ENCODE measurements at regions not wholly inside any gene's neighbourhood (a gene's known extent, or its start where the extent isn't known, plus 50 kb on each side); places are given as distances from the start of the nearest gene placed in this dataset.
A peak's percentile ranks its signal among the peaks of the same experiment; 100 is the strongest.

DNA sequence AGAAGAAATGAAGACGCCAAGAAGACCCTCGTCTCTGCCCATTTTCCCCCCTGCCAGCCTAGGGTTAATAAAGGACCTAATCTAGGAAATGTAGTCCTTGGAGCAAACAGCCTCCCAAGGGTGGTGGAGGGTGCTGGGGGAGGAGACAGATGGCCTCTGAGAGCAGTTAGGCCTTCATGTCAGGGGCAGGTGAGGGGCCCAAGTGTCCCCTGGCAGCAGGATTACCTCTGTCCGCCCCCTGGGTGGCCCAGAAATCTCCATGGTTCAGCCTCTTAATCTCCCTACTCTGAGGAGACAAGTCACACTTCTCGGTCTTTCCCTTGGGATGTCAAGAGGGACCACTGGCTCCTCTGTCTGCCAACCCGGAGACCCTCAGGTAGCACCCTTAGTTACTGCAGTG, 365.4 kb upstream of the TNRC6C start:
- no peak for DNase-seq

DNA sequence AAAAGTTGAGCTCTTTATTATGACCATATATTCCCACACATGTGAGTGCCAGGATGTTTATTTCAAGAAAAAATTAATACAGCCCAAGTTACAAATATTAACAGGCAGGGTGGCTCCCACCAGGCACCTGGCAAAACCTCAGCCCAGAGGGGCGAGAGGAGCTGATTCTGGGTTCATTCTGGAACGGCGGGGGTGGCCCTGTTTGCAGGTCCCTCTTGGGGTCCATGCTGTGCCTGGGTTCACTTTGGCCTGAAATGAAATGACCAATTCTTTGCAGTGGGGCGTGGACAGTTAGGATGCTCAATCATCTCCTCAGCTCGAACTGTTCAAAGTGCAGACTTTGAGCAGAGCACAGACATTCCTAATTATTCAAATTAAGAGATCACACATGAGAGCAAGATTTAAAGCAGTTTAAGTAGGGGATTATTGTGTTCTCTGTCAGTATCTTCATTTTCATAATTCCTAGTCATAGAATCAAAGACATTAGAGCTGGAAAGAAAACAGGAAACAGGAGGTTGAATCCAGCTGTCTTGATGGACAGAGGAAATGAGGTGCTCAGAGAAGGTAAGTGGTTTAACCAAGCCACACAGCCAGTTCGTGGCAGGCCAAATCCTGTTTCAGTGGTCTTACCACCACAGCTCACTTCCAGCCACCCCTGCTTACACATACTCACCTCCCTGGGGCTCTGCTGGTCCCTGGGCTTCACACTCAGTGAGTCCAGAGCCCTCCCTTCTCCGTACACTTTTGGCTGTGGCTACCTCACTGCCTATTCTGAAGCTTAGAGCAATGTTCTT, 363.9 kb upstream of the TNRC6C start:
- DNase-seq, result no peak

DNA sequence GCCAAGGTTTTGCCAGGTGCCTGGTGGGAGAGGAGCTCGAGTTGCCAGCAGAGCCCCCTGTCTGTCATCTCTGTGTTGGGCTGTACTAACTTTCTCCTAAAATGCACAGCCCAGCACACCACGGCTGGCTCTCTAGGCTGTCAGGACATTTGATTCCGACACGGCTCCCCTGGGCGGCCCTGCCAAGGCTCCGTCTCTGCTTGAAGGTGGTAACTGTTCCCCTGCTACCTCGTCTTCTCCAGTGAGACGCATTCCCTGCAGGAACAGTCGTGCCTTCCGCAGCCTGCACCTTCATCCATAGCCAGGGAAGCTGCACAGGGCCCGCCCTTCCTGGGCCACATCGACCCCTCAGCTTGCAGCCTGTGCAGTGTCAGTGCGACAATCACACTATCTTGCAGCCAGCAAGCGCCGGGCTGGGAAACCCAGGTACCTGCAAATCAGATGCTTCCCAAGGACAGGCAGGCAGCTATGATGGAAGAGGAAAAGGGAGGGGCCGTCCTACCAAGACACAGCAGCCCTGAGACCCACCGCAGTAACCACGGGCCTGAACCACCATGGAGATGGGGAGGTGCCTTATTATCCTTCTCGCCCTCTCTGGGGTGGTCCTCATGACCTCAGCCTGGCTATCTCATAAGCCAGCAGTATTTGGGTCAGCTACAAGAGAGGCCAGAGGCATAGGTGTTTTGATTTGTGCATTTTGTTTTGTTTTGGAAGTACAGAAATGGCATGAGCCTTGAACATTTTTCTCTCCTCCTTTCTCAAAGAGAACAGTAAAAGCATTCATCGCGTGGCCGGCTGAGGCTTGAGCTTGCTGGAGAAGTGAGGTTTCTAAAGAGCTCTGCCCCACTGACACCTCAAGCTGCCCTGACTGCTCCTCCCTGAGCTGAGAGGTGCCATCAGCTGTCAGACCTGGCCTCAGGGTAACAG, 361.7 kb upstream of the TNRC6C start:
- DNase-seq, result no peak

DNA sequence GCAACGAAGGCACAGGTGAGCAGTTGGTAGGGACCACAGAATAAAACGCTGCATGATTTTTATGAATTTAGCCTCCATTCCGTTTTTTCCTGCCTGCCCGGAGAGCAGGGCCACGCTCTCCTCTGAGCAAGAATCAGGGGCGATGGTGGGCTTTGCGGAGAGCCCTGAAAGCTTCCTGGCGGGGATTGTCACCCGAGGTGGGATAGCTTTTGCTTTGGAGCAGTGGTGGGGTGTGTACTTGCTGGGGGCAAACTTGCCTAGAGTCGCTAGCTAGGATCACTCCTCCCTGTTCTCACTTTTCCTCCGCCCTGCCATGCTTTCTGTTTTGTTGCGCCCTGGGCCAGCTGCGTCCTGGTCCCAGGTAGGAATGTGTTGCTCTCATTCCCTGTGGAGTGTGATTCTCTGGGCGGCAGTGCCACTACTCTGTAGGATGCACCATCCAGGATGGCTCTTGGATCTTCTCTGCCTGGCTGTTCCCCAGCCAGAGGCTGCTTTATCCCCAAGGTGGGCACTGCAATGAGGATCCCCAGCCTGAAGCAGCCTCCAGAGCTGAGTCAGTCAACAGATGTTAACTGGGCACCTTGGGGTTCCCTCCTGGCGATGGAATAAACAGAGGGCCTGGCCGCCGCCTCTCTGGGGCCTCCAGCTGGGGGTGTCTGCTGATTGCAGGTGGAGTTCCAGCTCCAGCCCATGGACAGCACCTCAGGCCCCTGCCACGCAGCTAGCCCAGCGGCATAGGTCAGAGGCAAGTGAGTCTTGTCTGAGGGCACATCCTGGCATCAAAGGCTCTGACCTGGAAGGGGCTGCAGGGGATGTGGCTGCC, 360.9 kb upstream of the TNRC6C start:
- no peak for DNase-seq

DNA sequence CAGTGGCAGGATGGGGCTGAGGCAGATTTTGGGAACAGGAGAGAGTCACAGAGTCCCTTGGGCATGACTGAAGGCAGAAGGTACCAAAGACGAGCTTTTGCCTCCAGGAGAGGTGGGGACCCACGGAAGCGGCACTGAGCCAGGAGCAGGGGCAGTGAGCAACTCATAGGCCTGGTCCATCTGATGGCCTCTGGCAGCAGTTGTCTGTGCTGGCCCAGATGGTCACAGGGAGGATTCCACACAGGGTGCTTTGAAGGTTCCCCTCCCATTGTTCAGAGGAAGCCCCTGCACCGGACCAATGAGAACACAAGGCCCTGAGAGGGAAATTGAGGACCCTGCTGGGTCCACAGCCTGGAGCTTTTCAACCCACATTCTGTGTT, 360.3 kb upstream of the TNRC6C start:
- DNase-seq, result no peak

DNA sequence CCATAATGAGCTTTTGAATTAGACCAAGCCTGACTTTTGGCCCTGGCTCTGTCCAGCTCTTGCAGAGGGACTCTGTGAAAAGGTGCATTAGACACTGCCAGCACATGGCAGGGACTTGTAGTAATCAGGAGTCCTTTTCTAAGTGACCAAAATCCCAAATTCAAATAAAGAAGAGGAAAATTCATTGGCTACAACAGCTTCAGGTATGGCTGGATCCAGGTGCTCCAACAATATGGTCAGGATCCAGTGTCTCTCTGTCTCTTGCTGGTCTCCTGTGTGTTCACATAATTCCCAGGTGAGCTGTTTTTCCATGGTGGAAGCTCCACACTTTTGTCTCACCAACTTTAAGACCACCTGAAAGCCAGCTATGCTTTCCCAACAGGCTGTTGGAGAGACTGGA, 358.8 kb upstream of the TNRC6C start:
- DNase-seq, result no peak

DNA sequence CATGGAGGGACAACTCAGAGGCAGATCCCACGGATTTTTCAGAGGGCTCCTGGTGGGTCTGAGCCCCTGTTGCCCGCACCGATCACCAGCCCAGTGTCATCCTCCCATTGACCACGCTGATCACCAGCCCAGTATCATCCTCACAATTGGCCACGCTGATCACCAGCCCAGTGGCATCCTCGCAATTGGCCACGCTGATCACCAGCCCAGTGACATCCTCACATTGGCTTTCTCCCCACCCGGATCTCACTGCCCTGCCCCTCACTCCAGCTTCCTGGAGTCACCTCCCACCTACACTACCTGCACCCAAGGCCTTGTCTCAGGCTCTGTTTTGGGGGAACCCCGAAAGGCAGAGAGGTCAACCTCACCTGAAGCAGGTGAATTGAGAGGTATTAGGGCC, 358.2 kb upstream of the TNRC6C start:
- no peak for DNase-seq

DNA sequence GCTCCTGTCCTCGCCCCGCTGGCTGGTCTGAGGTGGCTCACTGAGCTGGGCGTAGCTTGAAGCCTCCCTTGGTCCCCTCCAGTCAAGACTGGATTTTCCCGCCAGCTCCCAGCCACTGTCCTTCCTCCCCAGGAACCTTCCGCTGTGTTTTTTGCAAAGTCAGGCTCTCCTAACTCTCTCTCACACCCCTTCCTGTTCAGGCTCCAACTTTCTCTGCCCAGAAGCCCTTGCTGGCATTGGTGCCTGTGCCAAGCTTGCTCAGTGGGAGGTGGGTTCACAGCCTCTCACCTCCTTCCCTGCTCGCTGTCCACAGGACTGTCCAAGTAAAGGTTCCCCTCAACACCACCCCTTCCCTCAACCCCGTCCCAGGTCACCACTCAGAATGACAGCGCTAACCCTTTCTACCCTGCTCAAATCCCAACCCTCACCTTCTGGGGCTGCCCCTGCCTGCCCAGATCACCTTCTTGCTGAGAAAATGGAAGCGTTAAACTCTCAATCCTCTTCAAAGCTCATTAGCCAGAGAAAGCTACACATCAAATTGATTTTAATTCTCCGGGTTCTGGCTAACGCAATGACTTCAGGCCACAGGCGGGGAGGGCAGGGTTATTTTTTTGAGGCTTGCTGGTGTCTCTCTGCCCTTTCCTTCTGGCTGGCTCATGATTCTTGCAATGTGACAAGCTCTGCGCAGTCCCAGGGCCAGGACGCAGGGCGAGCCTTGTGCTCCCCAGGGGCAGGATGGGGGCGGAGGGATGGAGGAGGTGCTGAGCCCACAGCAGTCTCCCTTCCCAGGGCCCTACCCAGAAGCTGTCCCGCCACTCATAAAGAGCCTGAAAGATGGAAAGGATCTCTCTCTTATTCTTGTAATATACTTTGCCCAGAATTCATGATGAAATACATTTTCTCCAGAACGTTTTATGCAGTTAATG, 357.2 kb upstream of the TNRC6C start:
- DNase-seq, result no peak

DNA sequence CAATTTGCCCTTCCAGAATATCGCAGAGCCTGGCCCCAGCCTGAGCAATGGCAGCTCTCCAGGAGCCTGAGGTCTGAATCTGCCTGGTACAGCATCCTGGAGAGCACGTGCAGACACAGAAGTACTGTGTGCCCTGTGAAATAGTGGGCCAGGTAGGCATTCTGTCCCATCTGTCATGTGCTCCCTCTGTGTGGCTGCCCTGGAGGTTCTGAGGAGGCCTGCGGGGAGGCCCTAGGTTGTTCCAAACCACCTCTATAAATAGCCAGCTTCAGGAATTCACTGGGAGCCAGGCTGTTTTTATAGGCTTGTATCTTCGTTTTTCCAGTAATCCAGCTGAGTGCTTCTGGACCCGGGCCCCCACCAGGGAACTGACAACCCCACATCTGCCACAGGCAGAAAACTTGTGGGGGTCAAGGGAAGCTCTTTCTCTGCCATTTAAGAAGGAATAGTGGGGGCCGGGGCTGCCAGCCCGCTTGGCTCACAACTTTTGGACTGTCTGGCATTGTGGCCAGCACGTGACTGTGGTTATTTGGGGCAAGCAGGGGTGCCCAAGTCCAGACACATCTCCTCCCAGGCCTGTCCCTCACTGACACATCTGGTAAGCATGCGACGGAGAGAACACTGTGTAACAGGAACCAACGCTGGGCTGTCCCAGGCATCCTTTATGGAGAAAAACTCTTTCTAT, 356.3 kb upstream of the TNRC6C start:
- peak; percentile 78 for DNase-seq

DNA sequence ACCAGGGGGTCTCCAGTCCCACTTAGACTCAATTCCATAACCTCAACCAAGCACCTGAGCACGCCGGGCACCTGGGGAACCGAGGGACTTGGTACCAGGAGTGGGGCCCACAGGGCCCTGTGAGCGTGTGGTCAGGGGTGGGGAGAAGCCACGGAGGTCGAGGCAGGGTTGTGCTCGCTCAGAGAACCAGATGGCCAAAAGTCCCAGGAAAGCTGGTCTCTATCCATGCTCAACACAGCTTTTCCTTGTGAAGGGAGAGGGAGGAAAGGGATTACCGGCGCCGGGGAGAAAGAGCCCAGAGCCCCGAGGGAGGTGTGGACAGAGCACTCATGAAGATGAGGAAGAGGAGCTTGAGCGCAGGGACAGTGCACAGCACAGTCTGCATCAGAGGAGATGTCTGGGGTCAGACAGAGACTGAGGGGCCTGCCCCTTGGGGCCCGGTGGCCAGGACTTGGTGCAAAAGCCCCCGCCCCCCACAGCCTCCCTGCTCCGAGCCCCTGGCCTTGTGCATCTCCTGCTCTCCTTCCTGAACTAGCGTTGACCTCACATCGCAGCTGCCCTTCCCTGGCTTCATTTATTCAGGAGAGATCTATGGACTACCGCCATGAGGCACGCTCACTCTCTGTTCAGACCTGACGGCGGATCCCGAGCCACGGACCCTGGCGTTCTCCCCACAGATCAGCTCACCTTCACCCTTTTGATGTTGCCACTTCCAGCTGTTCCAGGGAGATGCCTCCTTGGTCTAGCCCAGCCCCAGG, 355.4 kb upstream of the TNRC6C start:
- no peak for DNase-seq

DNA sequence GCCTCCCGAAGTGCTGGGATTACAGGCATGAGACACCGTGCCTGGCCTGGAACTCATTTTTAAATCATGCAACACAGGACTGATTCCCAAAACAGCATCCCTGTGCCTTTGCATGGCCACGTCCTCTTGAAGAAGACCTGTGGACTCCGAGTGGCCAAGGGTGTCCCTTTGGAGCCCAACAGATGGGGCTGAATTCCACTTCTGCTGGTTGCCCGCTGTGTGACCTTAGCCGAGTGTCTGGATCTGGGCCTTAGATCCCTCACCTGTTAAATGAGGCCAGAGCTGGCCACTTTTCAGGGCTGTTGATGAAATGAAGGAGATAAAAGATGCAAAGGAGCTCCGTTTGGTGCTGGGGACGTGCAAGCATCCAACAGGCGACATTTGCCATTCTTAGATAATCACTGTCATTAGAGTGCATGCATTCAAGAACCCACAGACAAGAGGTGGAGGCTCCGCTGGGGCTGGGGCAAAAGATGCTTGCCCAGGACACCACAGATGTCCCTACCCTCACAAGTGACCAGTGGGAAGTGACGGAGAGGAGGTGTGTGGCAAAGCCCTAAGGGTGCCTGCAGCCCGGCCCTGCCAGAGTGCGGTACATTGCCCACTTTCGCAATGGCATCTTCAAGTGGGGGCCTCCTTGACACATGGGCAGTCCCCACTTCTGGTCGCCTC, 354.1 kb upstream of the TNRC6C start:
- no peak for DNase-seq

DNA sequence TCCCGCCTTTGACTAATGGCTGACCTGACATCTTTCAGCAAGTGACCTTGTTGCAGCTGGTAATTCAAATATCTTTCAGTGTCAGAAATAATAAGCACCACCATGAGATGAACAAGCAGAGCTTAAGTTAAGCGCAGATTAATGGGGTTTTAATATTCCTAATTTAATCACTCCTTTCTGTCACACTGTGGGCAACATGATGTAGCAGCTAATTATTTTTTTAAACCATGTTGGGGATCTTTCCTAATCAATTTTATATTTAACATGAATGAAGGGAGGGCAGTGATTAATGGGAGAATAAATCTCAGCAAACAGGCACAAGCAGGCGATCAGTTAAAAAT, 353.6 kb upstream of the TNRC6C start:
- no peak for DNase-seq

DNA sequence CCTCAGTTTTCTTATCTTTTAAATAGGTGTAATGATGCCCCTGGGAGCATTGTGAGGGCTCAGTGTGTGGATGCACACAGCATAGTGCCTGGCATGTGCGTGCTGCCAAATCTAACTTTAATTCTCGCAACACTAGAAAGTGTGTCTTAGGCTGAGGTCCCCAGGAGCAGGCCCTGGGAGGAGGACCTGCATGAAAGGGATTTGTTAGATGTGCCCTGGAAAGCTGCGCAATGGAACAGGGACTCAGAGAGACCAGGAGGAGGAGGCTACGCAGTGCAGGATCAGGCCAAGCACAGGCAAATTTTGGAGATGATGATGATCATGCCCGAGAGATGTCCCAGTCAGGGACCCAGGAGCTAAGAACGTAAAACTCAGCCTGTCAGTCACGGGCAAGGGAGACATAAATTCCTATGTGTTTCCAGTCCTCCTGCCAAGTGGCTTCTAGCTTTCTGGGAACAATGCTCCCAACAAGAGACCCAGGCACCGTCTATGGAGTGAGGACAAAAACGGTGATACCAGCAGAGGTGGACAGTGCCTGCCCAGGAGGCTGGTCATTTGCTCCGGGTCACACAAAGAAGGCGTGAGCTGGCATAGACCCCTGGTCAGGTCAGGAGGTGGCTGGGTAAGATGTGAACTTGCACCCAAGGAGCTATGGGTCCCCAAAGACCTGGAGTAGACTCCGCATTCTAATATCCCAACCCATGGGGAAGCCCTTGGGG, 352.2 kb upstream of the TNRC6C start:
- DNase-seq, result no peak

DNA sequence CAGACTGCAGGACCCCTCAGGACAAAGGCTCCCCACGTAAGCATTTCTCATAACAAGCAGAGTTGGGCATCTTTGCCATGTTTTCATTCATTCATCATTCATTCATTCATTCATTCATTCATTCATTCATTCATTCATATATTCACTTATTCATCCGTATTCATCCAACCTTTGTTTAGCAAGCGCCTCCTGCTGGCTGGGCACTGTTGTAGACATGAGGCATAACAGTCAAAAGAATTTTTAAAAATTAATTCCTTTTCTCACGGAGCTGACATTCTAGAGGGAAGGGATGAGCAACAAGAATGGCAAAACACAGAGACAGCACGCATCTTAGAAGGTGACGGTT, 351.7 kb upstream of the TNRC6C start:
- DNase-seq, result no peak

DNA sequence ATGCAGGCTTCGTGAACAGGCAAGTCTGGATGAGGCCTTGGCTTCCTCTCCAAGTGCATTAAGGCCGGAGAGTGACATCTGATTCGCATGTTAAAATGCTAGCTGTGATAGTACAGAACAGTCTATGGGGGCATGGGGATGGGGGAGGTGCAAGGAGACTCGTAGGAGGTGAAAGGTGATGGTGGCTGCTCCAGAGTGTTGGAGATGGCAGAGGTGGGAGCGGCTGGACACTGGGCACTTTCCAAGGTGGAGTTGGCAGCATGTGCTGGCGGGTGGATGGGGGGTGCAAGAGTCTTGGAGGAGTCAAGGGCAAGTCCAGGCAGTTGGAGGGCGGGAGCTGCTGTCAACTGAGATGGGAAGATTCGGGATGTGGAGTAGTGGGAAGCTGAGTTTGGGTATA, 350.9 kb upstream of the TNRC6C start:
- no peak for DNase-seq

DNA sequence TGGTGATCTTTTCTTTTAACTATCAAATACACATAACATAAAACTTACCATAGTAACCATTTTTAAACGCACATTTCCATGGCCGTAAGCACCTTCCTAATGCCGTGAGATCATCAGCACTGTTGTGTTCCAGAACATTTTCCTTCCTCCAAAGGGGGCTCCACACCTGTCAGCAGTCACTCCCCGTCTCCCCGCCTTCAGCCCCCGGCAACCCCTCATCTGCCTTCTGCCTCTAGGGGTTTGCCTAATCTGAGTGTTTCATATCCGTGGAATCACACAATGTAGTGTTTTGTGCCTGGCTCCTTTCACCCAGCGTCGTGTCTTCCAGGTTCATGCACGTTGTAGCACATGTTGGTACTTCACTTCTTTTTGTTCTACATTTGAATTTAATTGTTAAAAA, 350.1 kb upstream of the TNRC6C start:
- no peak for DNase-seq

DNA sequence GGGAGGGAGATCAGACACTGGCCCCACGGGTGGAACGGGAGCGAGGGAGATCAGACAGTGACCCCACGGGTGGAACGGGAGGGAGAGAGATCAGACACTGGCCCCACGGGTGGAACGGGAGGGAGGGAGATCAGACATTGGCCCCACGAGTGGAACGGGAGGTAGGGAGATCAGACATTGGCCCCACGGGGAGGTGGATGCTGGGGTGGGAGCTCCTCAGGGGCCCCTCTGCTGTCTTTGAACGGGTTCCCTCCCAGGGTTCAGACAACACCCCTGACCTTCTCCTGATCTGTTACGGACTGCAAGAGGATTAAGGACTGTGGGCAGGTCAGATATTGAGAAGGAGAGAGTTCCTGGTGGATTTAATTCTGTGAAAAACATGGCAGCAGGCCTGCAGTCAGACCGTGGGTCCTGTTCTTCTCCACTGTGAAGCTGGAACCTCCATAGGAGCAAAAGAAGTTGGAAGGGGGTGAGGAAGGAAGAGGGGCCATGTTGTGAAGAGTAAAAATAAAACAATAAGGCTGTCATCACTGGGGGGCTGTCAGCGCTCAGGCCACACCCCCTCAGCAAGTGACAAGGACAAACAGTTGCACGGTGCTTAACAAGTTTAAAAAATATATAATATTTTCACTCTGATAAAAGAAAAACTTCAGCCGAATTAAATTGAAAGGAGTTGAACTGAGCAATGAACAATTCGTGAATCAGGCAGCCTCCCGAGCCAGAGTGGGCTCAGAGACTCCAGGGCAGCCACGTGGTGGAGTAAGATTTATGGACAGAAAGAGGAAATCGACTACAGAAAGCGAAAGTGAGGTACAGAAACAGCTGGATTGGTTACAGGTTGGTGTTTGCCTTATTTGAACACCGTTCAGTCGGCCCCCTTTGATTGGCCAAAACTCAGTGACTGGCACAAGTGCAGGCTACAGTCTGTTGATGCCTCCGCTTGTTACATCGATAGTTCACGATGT, 348.7 kb upstream of the TNRC6C start:
- DNase-seq, result peak; percentile 59

DNA sequence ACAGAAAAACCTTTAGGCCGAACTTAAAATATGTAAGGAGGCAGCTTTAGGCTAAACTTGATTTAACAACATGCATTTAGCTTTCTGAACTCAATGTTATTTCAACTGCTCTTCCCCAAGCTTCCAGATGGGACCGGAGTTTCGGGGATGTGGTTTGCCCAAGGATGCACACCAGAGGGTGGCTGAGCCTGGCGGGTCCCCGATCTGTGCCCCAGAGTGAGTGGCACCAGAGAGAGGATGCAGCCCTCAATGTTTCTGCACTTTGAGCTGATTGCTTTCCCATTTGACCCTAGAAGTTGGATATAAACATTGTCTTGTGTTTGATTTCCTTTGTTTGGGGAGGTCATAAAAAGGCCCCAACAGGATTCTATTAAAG, 348.0 kb upstream of the TNRC6C start:
- DNase-seq, result no peak
